Renal pelvis (tissue), 1 donor: ENCODE measurements at regions not wholly inside any gene's neighbourhood (a gene's known extent, or its start where the extent isn't known, plus 50 kb on each side); places are given as distances from the start of the nearest gene placed in this dataset.
"Not testable (repeated sequence)": the region's sequence is repeated elsewhere in the genome, so short reads cannot be mapped to it uniquely, and the experiment has no call there.

Experiments used
- DNase-seq: peaks from one replicate; pipeline ENCODE4 v3.0.0-alpha.2; 2013

GRCh38 chr1:217137210-217137881 is 414.1 kb upstream of the ESRRG start:
- DNase-seq: no peak

DNA sequence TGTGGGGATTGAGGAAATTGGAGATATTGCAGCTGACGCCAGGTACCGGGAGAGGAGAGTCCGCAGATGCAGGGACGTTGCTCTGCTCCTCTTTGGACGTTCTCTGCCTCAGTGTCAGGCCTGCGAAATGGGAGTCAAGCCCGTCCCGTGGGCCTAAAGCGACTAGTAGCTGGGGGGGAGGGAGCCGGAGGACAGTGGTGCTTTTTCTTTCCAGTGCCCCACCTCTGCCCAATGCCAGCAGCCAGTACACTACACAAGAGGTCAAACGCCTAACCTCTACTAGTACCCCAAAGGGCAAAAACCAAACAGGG is 413.6 kb upstream of the ESRRG start:
- DNase-seq: no peak

DNA sequence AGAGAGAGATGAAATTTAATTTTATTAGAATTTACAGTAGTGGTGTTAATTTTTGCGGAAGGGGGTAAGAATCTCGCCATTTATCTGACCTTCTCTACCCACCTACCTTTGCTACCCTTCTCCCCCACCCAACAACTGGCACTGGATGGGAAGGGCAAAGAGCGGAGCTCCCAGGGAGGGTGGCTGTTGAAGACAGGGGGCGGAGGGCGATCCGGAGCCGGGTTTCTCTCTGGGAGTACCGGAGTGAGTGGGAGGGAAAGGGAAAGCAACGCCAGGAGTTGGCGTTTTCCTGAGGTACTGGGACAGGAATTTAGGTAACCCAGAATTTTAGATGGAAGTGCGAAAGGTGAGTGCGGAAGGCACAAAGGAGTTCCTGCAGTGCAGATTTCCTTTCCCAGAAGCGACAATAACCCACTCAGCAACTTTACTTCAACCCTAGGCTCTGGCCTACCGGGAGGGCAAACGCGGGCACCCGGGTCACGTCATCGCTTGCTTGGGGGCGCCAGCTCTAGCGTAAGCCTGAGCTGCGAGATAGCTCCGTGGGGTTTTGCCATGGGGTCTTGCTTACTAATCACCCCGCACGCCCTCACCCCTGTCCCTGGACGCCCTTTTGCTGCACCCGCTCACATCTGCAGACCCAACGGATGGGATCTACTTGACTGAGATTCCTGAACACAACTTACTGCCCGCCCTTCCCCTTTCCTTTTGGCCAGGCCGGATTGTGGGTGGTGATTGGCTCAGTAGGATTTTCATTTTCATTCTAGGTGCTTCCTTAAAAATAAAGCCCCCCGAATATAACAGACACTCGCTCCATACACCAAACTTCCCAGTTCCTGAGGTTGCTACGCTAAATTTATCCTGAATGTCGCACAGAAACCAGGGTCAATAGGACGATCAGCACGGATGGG is 413.0 kb upstream of the ESRRG start:
- no peak for DNase-seq

DNA sequence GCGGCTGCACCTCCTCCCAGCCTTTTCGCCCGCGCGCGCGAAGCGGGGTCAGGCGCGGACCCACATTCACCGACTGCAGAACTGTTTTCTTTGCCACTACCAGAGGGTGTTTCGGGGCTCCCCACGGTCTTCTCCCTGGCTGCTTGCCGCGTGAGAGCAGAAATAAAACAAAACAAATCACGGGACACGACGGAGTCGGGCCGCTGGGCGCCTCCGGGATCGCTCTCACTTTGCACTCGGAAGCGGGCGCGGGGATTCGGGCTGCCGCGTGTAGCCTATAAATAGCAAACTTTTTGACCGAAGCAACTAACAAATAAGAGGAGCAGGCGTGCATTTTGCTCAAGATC is 412.3 kb upstream of the ESRRG start:
- no peak for DNase-seq

- no peak for DNase-seq
Measured at GRCh38 chr1:217134857-217135568, 411.8 kb upstream of the ESRRG start.

- no peak for DNase-seq
Measured at GRCh38 chr1:217133958-217134856, 411.0 kb upstream of the ESRRG start.

- no peak for DNase-seq
Measured at GRCh38 chr1:217133092-217133491, 409.9 kb upstream of the ESRRG start.

- DNase-seq: not testable (repeated sequence)
Measured at GRCh38 chr1:217123340-217123739, 400.1 kb upstream of the ESRRG start.

- no peak for DNase-seq
Measured at GRCh38 chr1:217117973-217118465, 394.8 kb upstream of the ESRRG start.

- no peak for DNase-seq
Measured at GRCh38 chr1:217115404-217116380, 392.5 kb upstream of the ESRRG start.

GRCh38 chr1:217109928-217110327 is 386.7 kb upstream of the ESRRG start:
- DNase-seq: no peak

- no peak for DNase-seq
Measured at GRCh38 chr1:217106231-217106901, 383.1 kb upstream of the ESRRG start.

- DNase-seq: no peak
Measured at GRCh38 chr1:217105437-217105836, 382.2 kb upstream of the ESRRG start.

GRCh38 chr1:217097819-217098218 is 374.6 kb upstream of the ESRRG start:
- DNase-seq: no peak

- DNase-seq: no peak
Measured at GRCh38 chr1:217096200-217096599, 373.0 kb upstream of the ESRRG start.

DNA sequence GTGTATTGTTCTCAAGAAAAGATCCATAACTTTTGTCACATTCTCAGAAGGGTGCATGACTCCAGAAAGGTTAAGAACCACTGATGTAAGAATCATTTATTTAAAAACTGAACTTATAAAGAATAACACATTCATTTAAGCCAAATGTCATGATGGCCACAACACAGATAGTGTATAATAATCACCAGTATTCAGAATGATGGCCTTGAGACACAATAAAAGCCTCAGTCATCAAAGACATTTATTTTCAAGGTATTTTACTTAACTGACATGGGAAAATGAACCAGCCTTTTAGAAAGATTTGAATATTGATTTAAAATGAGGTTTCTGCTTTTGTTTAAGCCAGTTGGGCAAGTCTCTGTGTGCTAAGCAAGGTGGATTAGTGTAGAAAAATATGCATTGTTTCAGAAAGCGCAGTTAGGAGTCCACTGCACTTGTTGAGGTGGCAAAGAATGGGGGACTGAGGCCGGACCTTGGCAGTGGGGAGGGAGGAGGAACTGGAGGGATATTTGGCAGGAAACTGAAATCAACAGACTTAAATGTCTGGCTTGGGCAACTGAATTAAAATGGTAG is 371.9 kb upstream of the ESRRG start:
- DNase-seq: no peak

- DNase-seq: no peak
Measured at GRCh38 chr1:217091561-217091960, 368.3 kb upstream of the ESRRG start.

DNA sequence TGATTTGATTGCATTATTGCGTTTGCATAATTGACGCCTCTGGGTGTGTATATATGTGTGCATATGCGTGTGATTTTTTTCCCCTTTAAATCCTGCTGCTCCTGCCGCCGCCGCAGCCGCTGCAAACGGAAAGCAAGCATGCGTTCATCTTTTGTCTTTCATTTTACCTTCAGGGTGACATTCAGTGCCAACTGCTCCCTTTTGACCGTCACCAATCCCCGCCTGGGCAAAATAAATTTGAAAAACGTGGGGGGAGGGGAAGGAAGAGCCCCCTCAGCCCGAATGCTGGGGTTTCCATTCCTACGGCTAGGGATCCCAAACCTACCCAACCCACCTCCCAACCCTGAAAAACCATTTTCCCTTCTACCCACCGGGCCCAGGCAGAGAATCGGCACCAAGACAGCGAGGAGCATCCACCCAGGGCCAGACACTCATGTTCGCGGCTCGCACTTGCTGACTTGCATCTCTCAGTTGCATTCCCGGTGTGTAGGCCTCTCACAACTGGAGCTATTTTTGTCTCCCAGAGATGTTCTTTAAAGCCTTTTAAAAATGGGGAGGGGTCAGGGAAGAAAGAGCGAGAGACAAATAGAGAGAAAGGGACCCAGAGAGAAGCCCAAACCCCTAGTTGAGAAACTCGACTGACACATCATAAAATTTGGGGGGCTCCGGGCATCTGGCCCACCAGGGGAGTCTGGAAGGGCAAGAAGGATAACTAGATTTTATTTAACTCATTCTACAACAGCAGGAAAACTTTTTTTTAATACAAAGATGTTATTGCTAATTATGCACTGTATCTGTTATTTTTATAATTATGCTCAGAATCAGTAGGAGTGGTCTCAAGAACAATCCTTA is 367.1 kb upstream of the ESRRG start:
- DNase-seq: no peak
